T-helper 2 cell treated with Interferon-gamma antibody and Interleukin-4, amounts not matched to agents 5 μg/mL and 100 μg/mL, for 36 hours (primary cell): ENCODE measurements at regions not wholly inside any gene's neighbourhood (a gene's known extent, or its start where the extent isn't known, plus 50 kb on each side); places are given as distances from the start of the nearest gene placed in this dataset.

Source experiments
- DNase-seq: peaks from one replicate; pipeline ENCODE4 v3.0.0; 2021; ENCODE audit warnings: low spot score
- H3K27ac Mint-ChIP-seq: one replicate; pipeline ENCODE4 v1.8.0; 2021; ENCODE audit warnings: mild to moderate bottlenecking, mixed read lengths
- H3K27me3 Mint-ChIP-seq: one replicate; pipeline ENCODE4 v1.8.0; 2021; ENCODE audit warnings: low read depth, mixed read lengths
- H3K36me3 Mint-ChIP-seq: one replicate; pipeline ENCODE4 v1.8.0; 2021; ENCODE audit warnings: low read depth, mixed read lengths
- H3K4me1 Mint-ChIP-seq: one replicate; pipeline ENCODE4 v1.8.0; 2021; ENCODE audit warnings: low read depth, mixed read lengths
- H3K4me3 Mint-ChIP-seq: one replicate; pipeline ENCODE4 v1.8.0; 2022; ENCODE audit warnings: mild to moderate bottlenecking, moderate library complexity, mixed read lengths
- H3K9me3 Mint-ChIP-seq: one replicate; pipeline ENCODE4 v1.8.0; 2021; ENCODE audit warnings: mixed read lengths

GRCh38 chr3:83035704-83036010 lies 1274.2 kb upstream of the GBE1 start:
- Mint-ChIP-seq H3K27me3 (no peaks in the 10 kb centered on the region), H3K4me1 (no peaks in the 10 kb centered on the region), H3K36me3 (no peaks in the 10 kb centered on the region), H3K4me3 (no peak overlapping the region), H3K27ac (no peak overlapping the region), H3K9me3 (peaks cover 20% of the 10 kb centered on the region)
- no peak for DNase-seq

GRCh38 chr3:83034806-83035703 lies 1273.6 kb upstream of the GBE1 start:
- H3K27me3 Mint-ChIP-seq: no peaks in the 10 kb centered on the region

DNA sequence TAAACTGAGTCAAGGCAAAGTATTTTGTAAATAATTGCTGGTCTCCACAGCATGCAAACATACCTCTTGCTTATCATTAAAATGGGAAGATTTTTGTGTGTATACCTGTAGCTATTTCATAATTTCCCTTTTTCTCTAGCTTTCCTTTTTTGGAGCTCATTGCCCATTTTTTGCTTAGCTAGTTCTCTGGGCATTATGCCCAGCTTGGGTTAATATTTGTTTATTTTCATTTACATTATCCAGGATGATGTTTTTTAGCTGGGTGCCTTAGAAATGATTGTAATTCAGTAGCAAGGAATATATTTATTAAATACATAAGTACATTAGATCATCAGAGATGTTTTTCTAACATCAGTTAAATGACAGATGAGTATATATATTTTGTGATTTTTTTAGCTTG lies 1271.7 kb upstream of the GBE1 start:
- Mint-ChIP-seq H3K27me3 (no peaks in the 10 kb centered on the region), H3K4me1 (no peaks in the 10 kb centered on the region), H3K27ac (no peak overlapping the region), H3K36me3 (no peaks in the 10 kb centered on the region), H3K9me3 (peaks cover 17% of the 10 kb centered on the region), H3K4me3 (no peak overlapping the region)
- DNase-seq: no peak

More at GRCh38 chr3:83034806-83035703, 1273.6 kb upstream of the GBE1 start:
- Mint-ChIP-seq H3K36me3 (no peaks in the 10 kb centered on the region), H3K4me1 (no peaks in the 10 kb centered on the region), H3K4me3 (no peak overlapping the region), H3K27ac (no peak overlapping the region), H3K9me3 (peaks cover 14% of the 10 kb centered on the region)
- DNase-seq: no peak

- H3K27me3 Mint-ChIP-seq: no peaks in the 10 kb centered on the region
- H3K4me3 Mint-ChIP-seq: no peak overlapping the region
- DNase-seq: no peak
- peaks cover 26% of the 10 kb centered on the region for H3K9me3 Mint-ChIP-seq
- H3K4me1 Mint-ChIP-seq: no peaks in the 10 kb centered on the region
- H3K36me3 Mint-ChIP-seq: no peaks in the 10 kb centered on the region
- no peak overlapping the region for H3K27ac Mint-ChIP-seq
Observed at GRCh38 chr3:83023086-83023485, 1261.6 kb upstream of the GBE1 start.

GRCh38 chr3:83011481-83011880 lies 1250.0 kb upstream of the GBE1 start:
- Mint-ChIP-seq H3K36me3 (no peaks in the 10 kb centered on the region), H3K27ac (no peak overlapping the region), H3K27me3 (no peaks in the 10 kb centered on the region), H3K4me3 (no peak overlapping the region), H3K4me1 (no peaks in the 10 kb centered on the region), H3K9me3 (peaks cover 20% of the 10 kb centered on the region)
- DNase-seq: no peak

- H3K27me3 Mint-ChIP-seq: no peaks in the 10 kb centered on the region
- H3K4me3 Mint-ChIP-seq: no peak overlapping the region
- H3K36me3 Mint-ChIP-seq: no peaks in the 10 kb centered on the region
- peaks cover 23% of the 10 kb centered on the region for H3K9me3 Mint-ChIP-seq
- no peak overlapping the region for H3K27ac Mint-ChIP-seq
- DNase-seq: no peak
- H3K4me1 Mint-ChIP-seq: no peaks in the 10 kb centered on the region
Observed at GRCh38 chr3:83003917-83004316, 1242.5 kb upstream of the GBE1 start.

GRCh38 chr3:83002869-83003445 lies 1241.5 kb upstream of the GBE1 start:
- Mint-ChIP-seq H3K27ac (no peak overlapping the region), H3K27me3 (no peaks in the 10 kb centered on the region)

DNA sequence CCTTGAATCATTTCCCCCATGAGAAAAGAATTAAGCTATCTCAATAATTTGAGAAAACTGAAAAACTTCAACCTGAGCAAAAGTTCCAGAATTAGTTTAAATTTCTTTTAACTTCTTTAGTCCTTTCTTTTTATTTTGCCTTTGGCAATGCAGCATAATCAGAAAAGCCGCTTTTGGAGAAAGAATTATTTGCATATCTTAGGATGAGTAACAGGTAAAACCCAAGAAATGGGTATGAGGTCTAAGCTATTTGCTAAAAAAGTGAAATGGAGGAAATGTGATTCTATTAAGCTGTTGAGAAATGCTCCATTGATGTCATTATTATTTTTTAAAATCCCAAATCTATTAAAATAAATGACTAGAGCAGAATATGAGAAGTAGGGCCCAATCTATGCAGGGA lies 1238.3 kb upstream of the GBE1 start:
- H3K27me3 Mint-ChIP-seq: no peaks in the 10 kb centered on the region
- H3K4me1 Mint-ChIP-seq: no peaks in the 10 kb centered on the region
- H3K9me3 Mint-ChIP-seq: peaks cover 36% of the 10 kb centered on the region
- H3K36me3 Mint-ChIP-seq: no peaks in the 10 kb centered on the region
- H3K4me3 Mint-ChIP-seq: no peak overlapping the region
- no peak overlapping the region for H3K27ac Mint-ChIP-seq
- no peak for DNase-seq

More at GRCh38 chr3:83002869-83003445, 1241.5 kb upstream of the GBE1 start:
- H3K4me1 Mint-ChIP-seq: no peaks in the 10 kb centered on the region
- DNase-seq: no peak
- no peak overlapping the region for H3K4me3 Mint-ChIP-seq
- H3K9me3 Mint-ChIP-seq: peaks cover 22% of the 10 kb centered on the region
- no peaks in the 10 kb centered on the region for H3K36me3 Mint-ChIP-seq

- Mint-ChIP-seq H3K36me3 (no peaks in the 10 kb centered on the region), H3K27ac (no peak overlapping the region), H3K4me3 (no peak overlapping the region), H3K9me3 (peaks cover 47% of the 10 kb centered on the region), H3K4me1 (no peaks in the 10 kb centered on the region), H3K27me3 (no peaks in the 10 kb centered on the region)
- DNase-seq: no peak
Observed at GRCh38 chr3:82978368-82978767, 1216.9 kb upstream of the GBE1 start.

DNA sequence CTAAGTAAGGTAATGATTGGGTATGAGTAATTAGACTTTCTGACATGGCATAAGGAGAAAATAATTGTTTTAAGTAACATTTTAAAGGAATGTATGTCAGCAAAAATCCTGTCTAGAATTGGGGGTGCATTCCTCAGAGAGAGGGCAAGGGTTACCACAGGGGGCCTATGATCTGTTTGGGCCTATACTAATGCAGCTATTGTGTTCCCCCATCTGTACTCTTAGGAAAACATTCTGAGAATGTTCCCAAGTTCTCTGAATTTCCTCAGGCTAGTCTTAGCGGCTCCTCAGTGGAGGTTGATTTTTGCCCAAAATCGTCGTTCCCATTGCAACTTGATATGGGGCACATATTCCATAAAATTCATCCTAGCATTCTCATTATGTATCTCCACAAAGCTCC lies 1216.4 kb upstream of the GBE1 start:
- Mint-ChIP-seq H3K27ac (no peak overlapping the region), H3K4me1 (no peaks in the 10 kb centered on the region)

GRCh38 chr3:82973791-82974190 lies 1212.3 kb upstream of the GBE1 start:
- H3K4me1 Mint-ChIP-seq: no peaks in the 10 kb centered on the region
- DNase-seq: no peak
- no peak overlapping the region for H3K27ac Mint-ChIP-seq
- H3K27me3 Mint-ChIP-seq: no peaks in the 10 kb centered on the region
- no peak overlapping the region for H3K4me3 Mint-ChIP-seq
- H3K36me3 Mint-ChIP-seq: no peaks in the 10 kb centered on the region
- H3K9me3 Mint-ChIP-seq: peaks cover 33% of the 10 kb centered on the region

More for the DNA sequence above, 1216.4 kb upstream of the GBE1 start:
- Mint-ChIP-seq H3K4me3 (no peak overlapping the region), H3K27me3 (no peaks in the 10 kb centered on the region), H3K36me3 (no peaks in the 10 kb centered on the region), H3K9me3 (peaks cover 44% of the 10 kb centered on the region)
- DNase-seq: no peak

DNA sequence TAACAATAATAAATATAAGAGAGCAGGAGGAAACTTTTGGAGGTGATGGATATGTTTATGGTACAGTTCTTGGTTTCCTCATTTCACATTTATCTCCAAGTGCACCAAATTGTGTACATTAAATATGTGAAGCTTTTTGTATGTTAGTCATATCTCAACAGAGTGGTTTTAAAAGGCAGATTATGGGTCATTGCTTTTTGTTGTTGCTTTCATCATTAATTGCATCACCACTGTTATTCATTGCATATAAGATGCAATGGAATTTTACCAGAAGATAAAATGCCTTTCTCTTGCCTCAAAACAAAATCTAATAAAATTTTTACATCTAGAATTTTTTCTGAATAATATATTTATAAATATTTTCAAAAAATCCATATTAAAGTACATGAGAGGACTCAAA lies 1198.9 kb upstream of the GBE1 start:
- Mint-ChIP-seq H3K27ac (no peak overlapping the region), H3K27me3 (no peaks in the 10 kb centered on the region), H3K4me3 (no peak overlapping the region), H3K36me3 (no peaks in the 10 kb centered on the region), H3K4me1 (no peaks in the 10 kb centered on the region), H3K9me3 (peaks cover 22% of the 10 kb centered on the region)
- DNase-seq: no peak

DNA sequence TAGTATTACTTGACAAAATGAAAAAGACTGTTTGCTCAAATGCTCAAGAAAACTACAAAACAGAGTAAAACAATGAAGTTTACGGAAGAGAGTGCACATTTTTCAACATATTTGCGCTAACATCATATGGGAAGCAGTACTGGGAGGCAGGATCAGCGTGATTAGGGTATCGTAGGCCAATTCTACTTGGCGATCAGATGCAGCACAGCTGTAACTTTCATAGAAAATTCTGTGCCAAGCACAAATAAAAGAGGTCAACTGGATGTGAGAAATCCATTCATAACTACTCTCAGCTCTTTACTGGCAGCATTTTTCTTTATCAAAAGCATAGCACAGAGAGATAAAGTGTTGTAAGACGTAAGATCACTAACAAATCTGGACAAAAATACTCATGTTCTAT lies 1196.3 kb upstream of the GBE1 start:
- Mint-ChIP-seq H3K27me3 (no peaks in the 10 kb centered on the region), H3K4me1 (no peaks in the 10 kb centered on the region), H3K36me3 (no peaks in the 10 kb centered on the region), H3K9me3 (peaks cover 23% of the 10 kb centered on the region), H3K27ac (no peak overlapping the region), H3K4me3 (no peak overlapping the region)
- DNase-seq: no peak

- H3K27ac Mint-ChIP-seq: no peak overlapping the region
- H3K9me3 Mint-ChIP-seq: peaks cover 23% of the 10 kb centered on the region
- no peaks in the 10 kb centered on the region for H3K4me1 Mint-ChIP-seq
- no peak for DNase-seq
- no peaks in the 10 kb centered on the region for H3K36me3 Mint-ChIP-seq
- no peaks in the 10 kb centered on the region for H3K27me3 Mint-ChIP-seq
- no peak overlapping the region for H3K4me3 Mint-ChIP-seq
Observed at GRCh38 chr3:82957079-82957478, 1195.6 kb upstream of the GBE1 start.

DNA sequence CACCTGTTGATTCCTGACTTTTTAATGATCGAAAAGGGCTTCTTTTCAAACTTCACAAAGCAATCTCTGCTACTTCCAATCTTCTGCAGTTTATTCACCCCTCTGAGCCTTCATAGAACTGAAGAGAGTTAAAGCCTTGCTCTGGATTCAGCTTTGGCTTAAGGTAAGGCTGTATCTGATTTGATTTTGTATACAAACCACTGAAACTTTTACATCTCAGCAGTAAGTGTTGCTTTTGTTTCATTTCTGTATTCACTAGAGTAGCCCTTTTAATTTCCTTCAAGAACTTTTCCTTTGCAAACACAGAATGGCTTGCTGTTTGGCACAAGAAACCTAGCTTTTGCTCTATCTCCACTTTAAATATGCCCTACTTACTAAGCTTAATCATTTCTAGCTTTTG lies 1193.0 kb upstream of the GBE1 start:
- Mint-ChIP-seq H3K4me3 (no peak overlapping the region), H3K36me3 (no peaks in the 10 kb centered on the region), H3K9me3 (peaks cover 18% of the 10 kb centered on the region), H3K27ac (no peak overlapping the region), H3K27me3 (no peaks in the 10 kb centered on the region), H3K4me1 (no peaks in the 10 kb centered on the region)
- DNase-seq: no peak
